GM21723 (cell line): ENCODE measurements at regions not wholly inside any gene's neighbourhood (a gene's known extent, or its start where the extent isn't known, plus 50 kb on each side); places are given as distances from the start of the nearest gene placed in this dataset.

Experiments used
- ATAC-seq: cut with Tn5 transposase; IDR thresholded peaks from one replicate; pipeline ENCODE4 v1.9.1; 2021; ENCODE audit warnings: mild to moderate bottlenecking, moderate library complexity; ENCODE audit not compliant: unreplicated experiment

GRCh38 chr14:101002738-101003137, 99.2 kb upstream of the RTL1 start:
- ATAC-seq = no peak

- ATAC-seq = no peak
Observed at GRCh38 chr14:101004176-101004575, 100.7 kb upstream of the RTL1 start.

- no peak for ATAC-seq
Observed at GRCh38 chr14:101004954-101005353, 101.4 kb upstream of the RTL1 start.

GRCh38 chr14:101005447-101005846, 101.9 kb upstream of the RTL1 start:
- no peak for ATAC-seq

- ATAC-seq = no peak
Observed at GRCh38 chr14:101006008-101006407, 102.5 kb upstream of the RTL1 start.

GRCh38 chr14:101007004-101007614, 103.6 kb upstream of the RTL1 start:
- no peak for ATAC-seq

- ATAC-seq = no peak
Observed at GRCh38 chr14:101007765-101008164, 104.2 kb upstream of the RTL1 start.

GRCh38 chr14:101008196-101008595, 104.7 kb upstream of the RTL1 start:
- no peak for ATAC-seq

GRCh38 chr14:101008631-101009336, 105.3 kb upstream of the RTL1 start:
- no peak for ATAC-seq

- ATAC-seq = no peak
Observed at GRCh38 chr14:101009531-101009930, 106.0 kb upstream of the RTL1 start.

- no peak for ATAC-seq
Observed at GRCh38 chr14:101010293-101010692, 106.8 kb upstream of the RTL1 start.

GRCh38 chr14:101010835-101011234, 107.3 kb upstream of the RTL1 start:
- no peak for ATAC-seq

GRCh38 chr14:101017209-101017608, 113.7 kb upstream of the RTL1 start:
- no peak for ATAC-seq

- no peak for ATAC-seq
Observed at GRCh38 chr14:101017806-101018560, 114.5 kb upstream of the RTL1 start.

- ATAC-seq = no peak
Observed at GRCh38 chr14:101018561-101019290, 115.2 kb upstream of the RTL1 start.

- no peak for ATAC-seq
Observed at GRCh38 chr14:101019541-101019940, 116.0 kb upstream of the RTL1 start.

- no peak for ATAC-seq
Observed at GRCh38 chr14:101019990-101020710, 116.6 kb upstream of the RTL1 start.

GRCh38 chr14:101020834-101021370, 117.4 kb upstream of the RTL1 start:
- no peak for ATAC-seq

- no peak for ATAC-seq
Observed at GRCh38 chr14:101022121-101022520, 118.6 kb upstream of the RTL1 start.

GRCh38 chr14:101022916-101023435, 119.5 kb upstream of the RTL1 start:
- no peak for ATAC-seq
